ENCODE measurements at regions not wholly inside any gene's neighbourhood (a gene's known extent, or its start where the extent isn't known, plus 50 kb on each side); places are given as distances from the start of the nearest gene placed in this dataset.

DNA sequence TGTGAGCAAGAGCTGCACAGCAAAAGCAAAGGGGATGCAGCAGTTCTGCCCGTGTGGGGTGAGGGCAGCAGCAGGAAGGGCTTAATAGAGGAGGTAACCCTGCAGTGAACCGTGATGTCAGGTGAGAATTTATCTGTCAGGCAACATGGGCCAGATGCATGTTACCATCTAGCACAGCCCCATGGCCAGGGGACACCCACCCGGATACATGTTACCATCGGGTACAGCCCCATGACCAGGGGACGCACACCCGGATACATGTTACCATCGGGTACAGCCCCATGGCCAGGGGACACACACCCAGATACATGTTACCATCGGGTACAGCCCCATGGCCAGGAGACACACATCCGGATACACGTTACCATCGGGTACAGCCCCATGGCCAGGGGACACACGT, 99.4 kb downstream of the RBFOX3 start:
- TF ChIP-seq CTCF (conservative IDR thresholded peaks at IDR 0.05): no peak
- no peak for TF ChIP-seq ZFX (IDR thresholded peaks at IDR 0.05)

Measured in C4-2B (cell line).